Stimulated activated naive CD4-positive, alpha-beta T cell treated with Interleukin-2 at 50 U/mL for 16 hours (primary cell): ENCODE measurements at regions not wholly inside any gene's neighbourhood (a gene's known extent, or its start where the extent isn't known, plus 50 kb on each side); places are given as distances from the start of the nearest gene placed in this dataset.
"Not testable (repeated sequence)": the region's sequence is repeated elsewhere in the genome, so short reads cannot be mapped to it uniquely, and the experiment has no call there.

Experiments
- DNase-seq: peaks from one replicate; lab custom pipeline; 2025; lab: John Stamatoyannopoulos, UW

DNA sequence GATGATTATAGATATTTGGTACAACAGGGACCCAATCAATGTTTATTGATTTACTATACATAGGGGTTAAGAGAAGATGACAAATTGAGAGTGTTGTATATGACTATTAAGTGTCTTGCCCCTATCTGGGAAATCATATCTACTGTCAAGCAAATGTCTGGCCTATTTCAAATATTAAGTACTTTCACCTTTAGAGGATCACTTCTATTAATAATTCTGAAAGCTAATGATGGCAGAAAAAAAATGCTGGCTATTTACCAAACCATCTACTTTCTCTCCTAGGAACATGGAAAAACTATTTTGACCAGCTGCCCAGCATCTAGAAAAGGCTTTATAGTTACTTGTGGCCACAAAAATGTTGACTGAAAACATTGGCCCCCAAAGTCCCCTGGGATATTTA lies 632.3 kb upstream of the ZNF385D start:
- no peak for DNase-seq

- DNase-seq, result no peak
Measured at GRCh38 chr3:22386107-22386506, 635.1 kb upstream of the ZNF385D start.

DNA sequence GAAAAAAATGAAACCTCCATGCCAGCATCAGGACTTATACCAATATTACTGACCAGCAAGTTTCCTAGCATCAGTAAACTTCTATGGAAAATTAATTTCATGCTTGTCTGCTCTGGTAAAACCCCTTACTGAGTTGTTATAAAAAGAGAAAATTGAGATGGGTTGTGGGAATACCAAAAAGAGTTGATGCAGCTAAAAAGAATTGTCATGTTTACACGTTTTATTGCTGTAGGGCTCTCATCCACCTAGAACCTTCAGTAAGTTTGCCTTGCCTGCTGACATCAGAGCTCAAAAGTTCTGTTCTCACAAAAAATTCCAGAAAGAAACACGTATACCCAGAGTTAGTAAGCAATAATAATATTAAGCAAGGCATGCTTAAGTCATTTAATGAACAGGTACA lies 641.3 kb upstream of the ZNF385D start:
- DNase-seq, result no peak

DNA sequence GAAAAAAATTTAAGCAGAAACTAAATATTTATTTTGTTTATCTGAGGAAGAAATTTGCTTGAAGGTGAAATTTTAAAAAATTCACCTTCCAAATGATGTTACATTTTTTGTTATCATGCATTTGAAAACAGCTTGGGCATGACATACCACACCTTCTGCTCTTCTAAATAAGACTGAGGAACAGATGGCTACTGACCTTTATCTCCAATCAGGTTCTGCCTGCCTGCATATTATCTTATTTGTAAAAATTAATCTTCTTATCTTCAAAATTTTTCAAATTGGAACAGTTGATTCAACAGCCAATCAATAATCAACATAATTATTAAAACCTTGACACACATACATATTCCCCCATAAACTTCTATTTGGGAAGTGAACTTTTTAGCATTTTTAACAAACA lies 641.8 kb upstream of the ZNF385D start:
- DNase-seq, result no peak

DNA sequence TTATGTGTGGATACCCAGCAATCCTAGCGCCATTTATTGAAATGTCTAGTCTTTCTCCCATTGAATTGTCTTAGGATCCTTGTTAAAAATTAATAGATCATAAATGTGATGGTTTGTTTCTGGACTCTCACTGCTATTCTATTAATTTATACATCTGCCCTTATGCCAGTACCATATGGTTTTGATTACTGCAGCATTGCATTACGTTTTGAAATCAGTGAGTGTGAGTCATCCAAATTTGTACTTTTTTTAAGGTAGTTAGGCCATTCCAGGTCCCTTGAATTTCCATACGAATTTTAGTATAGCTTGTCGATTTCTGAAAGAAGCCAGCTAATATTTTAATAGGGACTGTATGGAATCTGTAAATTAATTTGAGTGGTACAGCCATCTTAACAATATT lies 648.6 kb upstream of the ZNF385D start:
- DNase-seq, result no peak

DNA sequence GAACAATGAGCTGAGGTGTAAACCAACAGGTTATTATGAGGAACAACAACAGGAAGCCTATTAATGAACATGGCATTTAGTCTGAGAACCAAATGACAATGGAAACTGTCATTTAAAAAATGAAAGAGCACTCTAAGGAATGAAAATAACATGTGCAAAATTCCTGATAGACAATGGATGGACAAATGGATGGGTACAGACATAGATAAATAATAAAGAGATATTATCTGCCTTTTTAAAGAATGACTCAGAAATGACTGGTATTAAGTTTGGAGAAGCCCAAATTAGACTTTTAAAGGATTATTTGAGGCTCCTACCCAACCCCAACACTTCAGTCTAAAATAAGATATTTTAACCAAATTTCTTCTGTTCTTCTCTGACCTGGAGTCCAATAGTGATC lies 650.5 kb upstream of the ZNF385D start:
- no peak for DNase-seq

DNA sequence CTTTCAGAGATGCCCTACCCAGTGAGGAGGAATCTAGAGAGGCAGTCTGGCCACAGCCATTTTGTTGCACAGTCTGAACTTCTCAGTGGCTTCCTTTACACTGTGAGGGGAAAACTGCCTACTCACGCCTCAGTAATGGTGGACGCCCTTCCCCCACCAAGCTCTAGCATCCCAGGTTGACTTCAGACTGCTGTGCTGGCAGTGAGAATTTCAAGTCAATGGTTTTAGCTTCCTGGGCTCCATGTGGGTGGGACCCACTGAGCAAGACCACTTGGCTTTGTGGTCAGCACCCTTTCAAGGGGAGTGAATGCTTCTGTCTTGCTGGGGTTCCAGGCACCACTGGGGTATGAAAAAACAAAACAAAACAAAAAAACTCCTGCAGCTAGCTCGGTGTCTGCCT lies 663.2 kb upstream of the ZNF385D start:
- DNase-seq, result no peak

- DNase-seq, result not testable (repeated sequence)
Measured at GRCh38 chr3:22416838-22417446, 665.9 kb upstream of the ZNF385D start.

DNA sequence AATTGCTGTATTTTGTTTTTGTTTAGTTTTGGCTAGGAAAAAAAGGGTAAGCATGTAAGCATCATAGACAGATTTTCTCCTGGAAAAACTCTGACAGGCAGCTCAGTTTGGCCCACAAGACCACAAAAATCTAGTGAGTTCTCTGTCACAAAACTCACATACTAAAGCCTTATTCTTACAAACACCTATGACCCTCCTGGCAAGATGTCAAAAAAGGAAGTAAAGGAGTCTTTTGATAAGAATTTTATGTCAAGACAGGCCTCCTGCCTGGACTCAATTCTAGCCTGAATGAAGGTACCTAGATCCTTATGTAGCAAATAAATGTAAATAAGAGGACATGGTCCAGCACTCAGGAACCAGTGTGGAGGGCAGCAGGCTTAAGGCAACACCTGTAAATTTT lies 668.3 kb upstream of the ZNF385D start:
- no peak for DNase-seq

DNA sequence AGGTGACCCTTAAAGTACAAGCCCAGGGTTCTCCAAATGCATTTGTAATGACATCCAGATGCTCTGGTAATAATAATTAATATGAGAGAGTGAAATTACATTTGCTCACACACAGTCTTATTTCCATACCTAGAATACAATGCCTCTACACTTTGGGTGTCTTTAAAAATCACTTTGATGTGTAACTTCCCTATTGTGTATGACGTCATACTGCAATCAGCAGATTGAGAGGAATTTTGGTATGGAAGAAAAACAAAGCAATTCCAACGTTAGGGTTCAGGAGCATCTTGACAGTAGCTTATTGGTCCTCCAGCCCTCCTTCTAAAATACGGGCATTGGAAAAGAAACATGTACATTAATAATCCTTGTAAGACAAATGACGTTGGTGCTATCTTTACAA lies 670.6 kb upstream of the ZNF385D start:
- no peak for DNase-seq

- no peak for DNase-seq
Measured at GRCh38 chr3:22431334-22431733, 680.3 kb upstream of the ZNF385D start.

GRCh38 chr3:22439626-22440025 lies 688.6 kb upstream of the ZNF385D start:
- DNase-seq, result no peak

GRCh38 chr3:22441711-22442110 lies 690.7 kb upstream of the ZNF385D start:
- no peak for DNase-seq

DNA sequence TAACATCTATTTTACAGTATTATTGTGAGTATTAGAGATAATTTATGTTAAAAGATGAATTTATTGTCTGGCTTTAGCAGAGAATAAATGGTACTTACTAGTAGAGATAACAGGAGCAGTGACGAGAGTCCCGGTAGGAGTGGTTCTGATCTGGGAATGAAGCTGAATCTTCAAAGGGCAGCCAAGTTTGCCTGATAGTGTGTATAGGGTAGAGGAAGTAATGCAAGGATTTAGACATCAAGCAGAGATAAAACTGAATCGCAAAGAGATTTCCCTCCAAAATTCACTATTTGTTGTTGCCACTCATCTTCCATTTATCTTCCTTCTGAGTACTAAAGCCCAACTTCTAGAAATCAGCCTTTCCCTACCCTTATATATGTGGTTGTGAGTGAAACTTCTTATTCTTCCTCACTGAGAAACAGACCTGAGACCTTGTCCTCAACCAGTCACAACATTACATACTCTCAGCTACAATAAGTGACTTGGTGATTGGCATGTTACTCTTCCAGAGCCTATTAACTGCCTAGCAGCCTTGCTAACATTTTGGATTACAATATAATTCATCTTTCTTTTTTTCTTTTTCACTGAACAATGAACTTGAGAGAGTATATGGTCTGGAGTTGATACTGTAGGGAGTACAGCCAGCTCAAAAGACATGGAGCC lies 692.7 kb upstream of the ZNF385D start:
- no peak for DNase-seq

GRCh38 chr3:22445336-22445735 lies 694.3 kb upstream of the ZNF385D start:
- DNase-seq, result not testable (repeated sequence)

GRCh38 chr3:22450786-22451400 lies 699.9 kb upstream of the ZNF385D start:
- DNase-seq, result no peak

DNA sequence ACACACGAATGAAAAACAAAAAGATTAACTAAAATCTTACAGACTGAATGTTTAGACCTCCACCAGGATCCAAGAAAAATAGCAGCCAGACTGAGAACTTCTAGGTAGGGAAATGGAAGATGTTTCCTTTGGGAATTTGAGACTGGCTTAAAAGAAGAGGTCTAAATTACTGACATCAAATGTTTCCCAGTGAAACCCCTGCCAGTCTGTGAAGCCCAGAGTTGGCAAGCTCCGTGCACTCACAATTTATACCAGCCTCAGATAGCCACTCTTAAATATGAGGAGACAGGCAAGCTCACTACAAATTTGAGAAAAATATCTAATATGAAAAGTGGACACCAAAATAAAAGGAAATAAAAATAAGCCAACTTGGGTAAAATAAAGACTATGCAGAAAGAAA lies 700.5 kb upstream of the ZNF385D start:
- DNase-seq, result no peak

GRCh38 chr3:22453906-22454535 lies 703.0 kb upstream of the ZNF385D start:
- no peak for DNase-seq

DNA sequence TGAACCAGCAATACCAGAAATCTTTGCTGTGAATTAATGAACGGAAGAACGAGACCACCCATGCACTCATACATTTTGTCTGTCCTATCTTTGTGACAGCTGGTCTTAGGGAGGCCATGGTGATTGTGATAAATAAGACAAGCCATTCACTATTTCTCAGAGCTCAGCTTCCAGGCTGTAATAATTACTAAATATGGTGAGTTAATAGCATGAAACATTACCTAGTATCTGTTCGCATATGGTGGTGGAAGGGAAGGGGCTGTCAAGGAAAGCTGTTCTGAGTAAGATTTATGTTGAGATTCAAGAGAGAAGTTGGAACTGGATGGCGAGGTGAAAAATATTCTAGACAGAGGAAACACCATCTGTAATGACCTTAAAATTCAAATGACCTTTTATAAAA lies 719.0 kb upstream of the ZNF385D start:
- DNase-seq, result no peak

GRCh38 chr3:22471557-22471956 lies 720.5 kb upstream of the ZNF385D start:
- DNase-seq, result no peak

GRCh38 chr3:22474706-22475445 lies 723.9 kb upstream of the ZNF385D start:
- no peak for DNase-seq

- DNase-seq, result no peak
Measured at GRCh38 chr3:22475665-22476240, 724.7 kb upstream of the ZNF385D start.
